HepG2 (cell line): ENCODE measurements at regions not wholly inside any gene's neighbourhood (a gene's known extent, or its start where the extent isn't known, plus 50 kb on each side); places are given as distances from the start of the nearest gene placed in this dataset.

Experiments used
- ATAC-seq: fragments of 200-7000 bp; cut with Tn5 transposase; 3 replicates; pipeline ENCODE4 v1.9.1; 2020; ENCODE audit warnings: mild to moderate bottlenecking, moderate library complexity
- BruUV-seq: library from RNA; stranded (reverse); fragments of 400-500 nt; replicated peaks from 2 replicates; lab custom pipeline; 2021; lab: Mats Ljungman, UMichigan
- CTCF ChIA-PET: fragments of 300-600 bp; formaldehyde crosslinking; extraction: SDS; loops from one replicate; lab custom pipeline; 2021; ENCODE audit warnings: low total read pairs, inconsistent platforms, low intra/inter-chr PET ratio; lab: Yijun Ruan, JAX
- POLR2A ChIA-PET: fragments of 350-600 bp; sonication (Branson Sonifier 250); formaldehyde crosslinking; loops from one replicate; lab custom pipeline; 2020; ENCODE audit warnings: antibody characterized with exemption, inconsistent platforms; lab: Yijun Ruan, JAX
- DNase-seq: peaks from one replicate; pipeline ENCODE4 v3.0.0-alpha.2; 2015; ENCODE audit warnings: low spot score
- FAIRE-seq: peaks from 3 replicates; lab custom pipeline; 2011; peaks lifted over from hg19 to GRCh38; lab: Jason Lieb, UNC
- H2AFZ ChIP-seq: one replicate; pipeline ENCODE4 v1.6.1; 2011; ENCODE audit warnings: low read length, inconsistent platforms
- H3K27ac ChIP-seq: fragments of 300-600 bp; 3 replicates; pipeline ENCODE4 v1.8.0; 2011; ENCODE audit warnings: mixed run types, mild to moderate bottlenecking, mixed read lengths, low read length, inconsistent platforms; ENCODE audit not compliant: insufficient read depth; ENCODE audit errors: extremely low read length
- H3K27me3 ChIP-seq, 2 experiments: fragments of 200-600 bp in 1 of 2; 2 replicates in 1 of 2; 3 replicates in 1 of 2; pipeline versions ENCODE4 v1.6.0 to v1.8.0; 2011; ENCODE audit warnings: low read length in 2 of 2, mild to moderate bottlenecking in 2 of 2, moderate library complexity in 2 of 2, inconsistent platforms in 1 of 2; ENCODE audit not compliant: insufficient read depth in 2 of 2, control insufficient read depth in 1 of 2
- H3K36me3 ChIP-seq, 2 experiments: fragments of 200-600 bp in 1 of 2; replicated peaks in 1 of 2; 2 replicates in 1 of 2; 3 replicates in 1 of 2; pipeline versions ENCODE4 v1.5.1 to v1.8.0; 2011; ENCODE audit warnings: low read length in 2 of 2, inconsistent platforms in 1 of 2; ENCODE audit not compliant: insufficient read depth in 2 of 2, control insufficient read depth in 1 of 2
- H3K4me1 ChIP-seq: 2 replicates; pipeline ENCODE4 v1.5.1; 2012; ENCODE audit warnings: low read length, inconsistent platforms; ENCODE audit not compliant: insufficient read depth
- H3K4me2 ChIP-seq: 2 replicates; pipeline ENCODE4 v1.6.0; 2011; ENCODE audit warnings: low read depth, low read length, inconsistent platforms
- H3K4me3 ChIP-seq, 3 experiments: fragments of 200-600 bp in 1 of 3; sonication (generic), shearing (Covaris generic) in 1 of 3; replicated peaks in 1 of 3; 2 replicates each; pipeline ENCODE4 v1.5.1; 2011 to 2016; ENCODE audit warnings: low read length in 3 of 3, inconsistent platforms in 2 of 3, low read depth in 2 of 3, mild to moderate bottlenecking in 2 of 3, control low read depth in 1 of 3, mixed read lengths in 1 of 3; ENCODE audit not compliant: insufficient read depth in 1 of 3
- H3K79me2 ChIP-seq: one replicate; pipeline ENCODE4 v1.6.1; 2011; ENCODE audit warnings: low read length, inconsistent platforms; ENCODE audit not compliant: insufficient read depth
- H3K9ac ChIP-seq: 2 replicates; pipeline ENCODE4 v1.6.0; 2011; ENCODE audit warnings: mild to moderate bottlenecking, low read depth, low read length, inconsistent platforms; ENCODE audit not compliant: insufficient read depth
- H3K9me3 ChIP-seq: 2 replicates; pipeline ENCODE4 v1.5.1; 2012; ENCODE audit warnings: mild to moderate bottlenecking, low read length
- H4K20me1 ChIP-seq: 2 replicates; pipeline ENCODE4 v1.6.0; 2011; ENCODE audit warnings: inconsistent platforms, mild to moderate bottlenecking, low read length, moderate library complexity; ENCODE audit not compliant: insufficient read depth
- ARNT2 ChIP-seq: sonication (generic); formaldehyde crosslinking; IDR thresholded peaks from 2 replicates; pipeline ENCODE4 v1.8.0; 2022; ENCODE audit warnings: mild to moderate bottlenecking, low read depth, missing genetic modification reagents, moderate library complexity
- FOXJ3 ChIP-seq: sonication (generic); formaldehyde crosslinking; IDR thresholded peaks from 2 replicates; pipeline ENCODE4 v1.4.0; 2020; ENCODE audit warnings: missing genetic modification reagents, mild to moderate bottlenecking, borderline replicate concordance
- MED1 ChIP-seq: sonication (generic); formaldehyde crosslinking; IDR thresholded peaks from 2 replicates; pipeline ENCODE4 v1.4.0; 2020; ENCODE audit warnings: missing genetic modification reagents
- PPARG ChIP-seq: conservative IDR thresholded peaks from 2 replicates; pipeline ENCODE4 v1.6.1; 2016; ENCODE audit warnings: missing biosample characterization, missing genetic modification reagents
- RXRA ChIP-seq: sonication (generic); formaldehyde crosslinking; IDR thresholded peaks from 2 replicates; pipeline ENCODE4 v1.5.1; 2020; ENCODE audit warnings: missing genetic modification reagents
- STAG1 ChIP-seq: sonication (generic); formaldehyde crosslinking; IDR thresholded peaks from 2 replicates; pipeline ENCODE4 v1.4.0; 2020; ENCODE audit warnings: missing genetic modification reagents
- ZC3H4 ChIP-seq: sonication (generic); formaldehyde crosslinking; IDR thresholded peaks from 2 replicates; pipeline ENCODE4 v1.4.0; 2020; ENCODE audit warnings: missing genetic modification reagents, borderline replicate concordance
- ZSCAN22 ChIP-seq: sonication (generic); formaldehyde crosslinking; IDR thresholded peaks from 2 replicates; pipeline ENCODE4 v1.4.0; 2020; ENCODE audit warnings: mild to moderate bottlenecking, missing genetic modification reagents
- WGBS: methylation state at CpG from one replicate; pipeline ENCODE4 v1.1.6; 2017; ENCODE audit warnings: low lambda C conversion rate; 5-methylcytosine and 5-hydroxymethylcytosine counted together
- in situ Hi-C: cut with HindIII; loops from 2 replicates; pipeline ENCODE4 v1.10.0; 2017; ENCODE audit warnings: low pct_unique_long_range_greater_than_20kb; ENCODE audit not compliant: extremely low pct_ligation_motif_present
- intact Hi-C: fragments of 100-400 bp; cut with micrococcal nuclease; formaldehyde crosslinking; loops from one replicate; pipeline ENCODE4 v1.10.0; 2022; ENCODE audit not compliant: unreplicated experiment
- TF ChIP-seq, protein P1 (sequence below): sonication (generic); formaldehyde crosslinking; IDR thresholded peaks from 2 replicates; pipeline ENCODE4 v1.4.0; 2020; ENCODE audit warnings: missing genetic modification reagents
- TF ChIP-seq, protein P2 (sequence below), 2 experiments: sonication (generic) in 1 of 2; formaldehyde crosslinking in 1 of 2; IDR thresholded peaks; 2 replicates each; pipeline versions ENCODE4 v1.5.1 to v1.6.1; 2011 to 2020; ENCODE audit warnings: borderline replicate concordance in 1 of 2, low read depth in 1 of 2, low read length in 1 of 2, mild to moderate bottlenecking in 1 of 2, missing genetic modification reagents in 1 of 2, moderate library complexity in 1 of 2
- TF ChIP-seq, protein P3 (sequence below): sonication (generic); formaldehyde crosslinking; IDR thresholded peaks from 2 replicates; pipeline ENCODE4 v1.4.0; 2020; ENCODE audit warnings: missing genetic modification reagents
- TF ChIP-seq, protein P4 (sequence below): sonication (generic); formaldehyde crosslinking; IDR thresholded peaks from 2 replicates; pipeline ENCODE4 v1.5.0; 2020; ENCODE audit warnings: missing genetic modification reagents

DNA sequence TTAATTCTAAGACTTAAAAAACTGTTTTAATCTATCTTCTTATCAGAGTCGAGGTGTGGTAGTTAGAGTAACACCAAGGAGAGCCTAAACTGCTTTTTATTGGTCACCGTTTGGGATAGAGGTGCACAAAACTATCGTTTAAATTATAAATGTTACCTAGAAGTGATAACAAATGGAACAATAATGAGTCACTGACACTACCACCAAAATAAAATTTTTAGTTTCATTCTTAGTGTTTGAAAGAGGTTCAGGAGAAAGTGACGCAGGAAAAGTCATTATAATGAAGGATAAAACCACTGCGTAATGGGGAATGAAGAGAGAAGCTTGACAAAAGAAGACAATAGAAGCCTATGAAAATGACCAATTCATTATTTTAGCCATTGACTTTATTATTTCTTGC is 158.2 kb downstream of the COX18 start (continued):
- TF ChIP-seq ZC3H4, result no peak
- TF ChIP-seq, protein P1, sequence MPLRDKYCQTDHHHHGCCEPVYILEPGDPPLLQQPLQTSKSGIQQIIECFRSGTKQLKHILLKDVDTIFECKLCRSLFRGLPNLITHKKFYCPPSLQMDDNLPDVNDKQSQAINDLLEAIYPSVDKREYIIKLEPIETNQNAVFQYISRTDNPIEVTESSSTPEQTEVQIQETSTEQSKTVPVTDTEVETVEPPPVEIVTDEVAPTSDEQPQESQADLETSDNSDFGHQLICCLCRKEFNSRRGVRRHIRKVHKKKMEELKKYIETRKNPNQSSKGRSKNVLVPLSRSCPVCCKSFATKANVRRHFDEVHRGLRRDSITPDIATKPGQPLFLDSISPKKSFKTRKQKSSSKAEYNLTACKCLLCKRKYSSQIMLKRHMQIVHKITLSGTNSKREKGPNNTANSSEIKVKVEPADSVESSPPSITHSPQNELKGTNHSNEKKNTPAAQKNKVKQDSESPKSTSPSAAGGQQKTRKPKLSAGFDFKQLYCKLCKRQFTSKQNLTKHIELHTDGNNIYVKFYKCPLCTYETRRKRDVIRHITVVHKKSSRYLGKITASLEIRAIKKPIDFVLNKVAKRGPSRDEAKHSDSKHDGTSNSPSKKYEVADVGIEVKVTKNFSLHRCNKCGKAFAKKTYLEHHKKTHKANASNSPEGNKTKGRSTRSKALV (CRISPR knock-in tag), result no peak
- no peak for TF ChIP-seq FOXJ3
- TF ChIP-seq, protein P2, sequence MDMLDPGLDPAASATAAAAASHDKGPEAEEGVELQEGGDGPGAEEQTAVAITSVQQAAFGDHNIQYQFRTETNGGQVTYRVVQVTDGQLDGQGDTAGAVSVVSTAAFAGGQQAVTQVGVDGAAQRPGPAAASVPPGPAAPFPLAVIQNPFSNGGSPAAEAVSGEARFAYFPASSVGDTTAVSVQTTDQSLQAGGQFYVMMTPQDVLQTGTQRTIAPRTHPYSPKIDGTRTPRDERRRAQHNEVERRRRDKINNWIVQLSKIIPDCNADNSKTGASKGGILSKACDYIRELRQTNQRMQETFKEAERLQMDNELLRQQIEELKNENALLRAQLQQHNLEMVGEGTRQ (IDR thresholded peaks at IDR 0.05; ENCODE audit: low read depth, low read length), result no peak
- TF ChIP-seq, protein P2 (CRISPR knock-in tag; IDR thresholded peaks at IDR 0.05; ENCODE audit: borderline replicate concordance), result no peak

DNA sequence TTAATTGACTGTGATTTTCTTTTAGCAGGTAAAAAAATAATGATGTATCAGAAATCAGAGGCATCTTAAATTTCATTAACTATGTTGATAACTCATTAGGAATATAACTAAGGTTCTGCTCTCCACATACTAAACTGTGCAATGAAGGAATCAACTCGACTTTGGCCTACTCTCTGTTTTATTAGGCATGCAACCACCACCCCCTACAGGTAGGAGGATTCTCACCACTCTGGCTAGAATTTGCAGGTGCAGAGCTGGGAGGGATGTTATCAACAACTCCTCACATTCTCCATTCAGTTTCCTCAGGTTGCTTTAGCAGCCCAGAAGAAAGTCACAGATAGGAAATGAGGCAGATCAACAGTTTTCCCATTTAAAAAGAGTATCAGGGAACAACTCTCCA is 160.1 kb downstream of the COX18 start:
- ChIA-PET CTCF (interaction anchor here (0.9 to 1.7 kb wide), 2 partner anchors 207 to 405 kb away, joined by 4 read pairs; no protein-coding TSS in a partner anchor), POLR2A (no interaction called here)
- WGBS, result 0% methylated on average over 1 of the region's 1 CpG
- no peaks in the 10 kb centered on the region for H4K20me1 ChIP-seq
- intact Hi-C loops, result loop anchor here (1.0 kb wide), 2 partner anchors 207 to 404 kb away; no protein-coding TSS in a partner anchor
- DNase-seq (peak; percentile 10), FAIRE-seq (no peak), ATAC-seq (peak; percentile 74)
- BruUV-seq, result no TSS peak
- no peaks in the 10 kb centered on the region for H3K9me3 ChIP-seq
- H3K27ac ChIP-seq, result no peak overlapping the region
- H3K4me2 ChIP-seq, result no peak overlapping the region
- H3K9ac ChIP-seq, result no peak overlapping the region
- in situ Hi-C loops, result no loop called here
- H3K4me3 ChIP-seq, result no peak overlapping the region
- H3K27me3 ChIP-seq, result no peaks in the 10 kb centered on the region
- H2AFZ ChIP-seq, result no peak overlapping the region
- H3K79me2 ChIP-seq, result no peaks in the 10 kb centered on the region
- H3K4me1 ChIP-seq, result no peaks in the 10 kb centered on the region
- H3K36me3 ChIP-seq, result no peaks in the 10 kb centered on the region
- peak; percentile 44 for TF ChIP-seq STAG1 (CRISPR knock-in tag)
- TF ChIP-seq, protein P3, sequence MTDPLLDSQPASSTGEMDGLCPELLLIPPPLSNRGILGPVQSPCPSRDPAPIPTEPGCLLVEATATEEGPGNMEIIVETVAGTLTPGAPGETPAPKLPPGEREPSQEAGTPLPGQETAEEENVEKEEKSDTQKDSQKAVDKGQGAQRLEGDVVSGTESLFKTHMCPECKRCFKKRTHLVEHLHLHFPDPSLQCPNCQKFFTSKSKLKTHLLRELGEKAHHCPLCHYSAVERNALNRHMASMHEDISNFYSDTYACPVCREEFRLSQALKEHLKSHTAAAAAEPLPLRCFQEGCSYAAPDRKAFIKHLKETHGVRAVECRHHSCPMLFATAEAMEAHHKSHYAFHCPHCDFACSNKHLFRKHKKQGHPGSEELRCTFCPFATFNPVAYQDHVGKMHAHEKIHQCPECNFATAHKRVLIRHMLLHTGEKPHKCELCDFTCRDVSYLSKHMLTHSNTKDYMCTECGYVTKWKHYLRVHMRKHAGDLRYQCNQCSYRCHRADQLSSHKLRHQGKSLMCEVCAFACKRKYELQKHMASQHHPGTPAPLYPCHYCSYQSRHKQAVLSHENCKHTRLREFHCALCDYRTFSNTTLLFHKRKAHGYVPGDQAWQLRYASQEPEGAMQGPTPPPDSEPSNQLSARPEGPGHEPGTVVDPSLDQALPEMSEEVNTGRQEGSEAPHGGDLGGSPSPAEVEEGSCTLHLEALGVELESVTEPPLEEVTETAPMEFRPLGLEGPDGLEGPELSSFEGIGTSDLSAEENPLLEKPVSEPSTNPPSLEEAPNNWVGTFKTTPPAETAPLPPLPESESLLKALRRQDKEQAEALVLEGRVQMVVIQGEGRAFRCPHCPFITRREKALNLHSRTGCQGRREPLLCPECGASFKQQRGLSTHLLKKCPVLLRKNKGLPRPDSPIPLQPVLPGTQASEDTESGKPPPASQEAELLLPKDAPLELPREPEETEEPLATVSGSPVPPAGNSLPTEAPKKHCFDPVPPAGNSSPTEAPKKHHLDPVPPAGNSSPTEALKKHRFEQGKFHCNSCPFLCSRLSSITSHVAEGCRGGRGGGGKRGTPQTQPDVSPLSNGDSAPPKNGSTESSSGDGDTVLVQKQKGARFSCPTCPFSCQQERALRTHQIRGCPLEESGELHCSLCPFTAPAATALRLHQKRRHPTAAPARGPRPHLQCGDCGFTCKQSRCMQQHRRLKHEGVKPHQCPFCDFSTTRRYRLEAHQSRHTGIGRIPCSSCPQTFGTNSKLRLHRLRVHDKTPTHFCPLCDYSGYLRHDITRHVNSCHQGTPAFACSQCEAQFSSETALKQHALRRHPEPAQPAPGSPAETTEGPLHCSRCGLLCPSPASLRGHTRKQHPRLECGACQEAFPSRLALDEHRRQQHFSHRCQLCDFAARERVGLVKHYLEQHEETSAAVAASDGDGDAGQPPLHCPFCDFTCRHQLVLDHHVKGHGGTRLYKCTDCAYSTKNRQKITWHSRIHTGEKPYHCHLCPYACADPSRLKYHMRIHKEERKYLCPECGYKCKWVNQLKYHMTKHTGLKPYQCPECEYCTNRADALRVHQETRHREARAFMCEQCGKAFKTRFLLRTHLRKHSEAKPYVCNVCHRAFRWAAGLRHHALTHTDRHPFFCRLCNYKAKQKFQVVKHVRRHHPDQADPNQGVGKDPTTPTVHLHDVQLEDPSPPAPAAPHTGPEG (CRISPR knock-in tag), result no peak
- TF ChIP-seq ARNT2 (CRISPR knock-in tag), result no peak
- no peak for TF ChIP-seq PPARG
- no peak for TF ChIP-seq ZSCAN22
- no peak for TF ChIP-seq MED1 (CRISPR knock-in tag)
- no peak for TF ChIP-seq RXRA (CRISPR knock-in tag)
- TF ChIP-seq, protein P4, sequence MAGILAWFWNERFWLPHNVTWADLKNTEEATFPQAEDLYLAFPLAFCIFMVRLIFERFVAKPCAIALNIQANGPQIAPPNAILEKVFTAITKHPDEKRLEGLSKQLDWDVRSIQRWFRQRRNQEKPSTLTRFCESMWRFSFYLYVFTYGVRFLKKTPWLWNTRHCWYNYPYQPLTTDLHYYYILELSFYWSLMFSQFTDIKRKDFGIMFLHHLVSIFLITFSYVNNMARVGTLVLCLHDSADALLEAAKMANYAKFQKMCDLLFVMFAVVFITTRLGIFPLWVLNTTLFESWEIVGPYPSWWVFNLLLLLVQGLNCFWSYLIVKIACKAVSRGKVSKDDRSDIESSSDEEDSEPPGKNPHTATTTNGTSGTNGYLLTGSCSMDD (CRISPR knock-in tag), result no peak
